ENCODE measurements at regions not wholly inside any gene's neighbourhood (a gene's known extent, or its start where the extent isn't known, plus 50 kb on each side); places are given as distances from the start of the nearest gene placed in this dataset.

- Histone ChIP-seq H3K79me2 (ENCODE audit: control insufficient read depth, insufficient read depth, low read length) (no peaks in the 10 kb centered on the region), H3K9me3 (replicated peaks; ENCODE audit: control insufficient read depth, insufficient read depth, low read length) (no peaks in the 10 kb centered on the region), H2AFZ (ENCODE audit: control insufficient read depth, low read depth, low read length) (no peak overlapping the region), H3K27me3 (replicated peaks in 1 of 2; ENCODE audit: control insufficient read depth in 2 of 2, insufficient read depth in 2 of 2, low read length in 1 of 2) (no peaks in the 10 kb centered on the region), H3K4me2 (ENCODE audit: control insufficient read depth, insufficient read depth) (peak overlapping the region; percentile 34), H4K20me1 (ENCODE audit: control insufficient read depth, insufficient read depth) (no peaks in the 10 kb centered on the region), H3K27ac (ENCODE audit: control insufficient read depth, insufficient read depth) (no peak overlapping the region), H3K4me1 (ENCODE audit: control insufficient read depth, insufficient read depth, low read length) (peaks cover 46% of the 10 kb centered on the region), H3K36me3 (ENCODE audit: control insufficient read depth in 2 of 2, insufficient read depth in 2 of 2, low read length in 1 of 2) (no peaks in the 10 kb centered on the region), H3K4me3 (no peak overlapping the region), H3K9ac (ENCODE audit: control insufficient read depth, insufficient read depth, low read length) (no peak overlapping the region)
- no TSS peak for BruUV-seq (replicated peaks)
- DNase-seq (ENCODE audit: low read depth, low spot score) (peak; percentile 59), ATAC-seq (peak; percentile 89), FAIRE-seq (no peak)
- CTCF ChIA-PET = interaction anchor here (0.6 to 1.7 kb wide), 5 partner anchors 9 to 184 kb away, joined by 3 to 6 read pairs (median 3); no protein-coding TSS in a partner anchor
- SMC1A ChIA-PET (ENCODE audit: uncharacterized antibody, unreplicated experiment) = interaction anchor here (0.9 to 7.4 kb wide), 16 partner anchors 9 to 215 kb away, joined by 3 to 93 read pairs (median 4); partner anchors contain the start of gene KLF7
- in situ Hi-C loops (cut with MboI) = no loop called here
- RAD21 ChIA-PET (ENCODE audit: unreplicated experiment) = interaction anchor here (0.9 to 7.1 kb wide), 7 partner anchors 10 to 240 kb away, joined by 3 to 56 read pairs (median 12); no protein-coding TSS in a partner anchor
- POLR2A ChIA-PET = interaction anchor here (0.6 to 2.7 kb wide), 10 partner anchors 11 to 181 kb away, joined by 3 to 8 read pairs (median 4); partner anchors contain the start of gene KLF7
- intact Hi-C loops (cut with micrococcal nuclease; ENCODE audit: unreplicated experiment) = loop anchor here (5.0 kb wide), 1 partner anchor 121 kb away; the partner anchor contains the start of gene KLF7
- WGBS (ENCODE audit: insufficient coverage, insufficient replicate concordance, low lambda C conversion rate, missing lambda C conversion rate) = 15% methylated on average over 4 of the region's 4 CpGs
- TF ChIP-seq JUNB (IDR thresholded peaks at IDR 0.05) (peak; percentile 86), HCFC1 (IDR thresholded peaks at IDR 0.05; ENCODE audit: low read length) (no peak), NKRF (conservative IDR thresholded peaks at IDR 0.05) (no peak), PML (IDR thresholded peaks at IDR 0.05; ENCODE audit: low read length) (no peak), YBX1 (IDR thresholded peaks at IDR 0.05) (no peak), BMI1 (IDR thresholded peaks at IDR 0.05; ENCODE audit: borderline replicate concordance) (no peak), TAF1 (IDR thresholded peaks at IDR 0.05; ENCODE audit: borderline replicate concordance, low read depth, low read length) (no peak), TARDBP (IDR thresholded peaks at IDR 0.05; ENCODE audit: borderline replicate concordance) (no peak), FOXK2 (IDR thresholded peaks at IDR 0.05) (no peak), PKNOX1 (IDR thresholded peaks at IDR 0.05) (no peak), ZBED1 (IDR thresholded peaks at IDR 0.05; ENCODE audit: borderline replicate concordance) (peak; percentile 79; the same call in 1 of the 2 replicates), ESRRA (IDR thresholded peaks at IDR 0.05; ENCODE audit: low read length) (no peak), RELB (IDR thresholded peaks at IDR 0.05; ENCODE audit: low read depth) (peak; percentile 87), GATAD2B (conservative IDR thresholded peaks at IDR 0.05; ENCODE audit: low read depth) (no peak)
- TF ChIP-seq, protein P1, sequence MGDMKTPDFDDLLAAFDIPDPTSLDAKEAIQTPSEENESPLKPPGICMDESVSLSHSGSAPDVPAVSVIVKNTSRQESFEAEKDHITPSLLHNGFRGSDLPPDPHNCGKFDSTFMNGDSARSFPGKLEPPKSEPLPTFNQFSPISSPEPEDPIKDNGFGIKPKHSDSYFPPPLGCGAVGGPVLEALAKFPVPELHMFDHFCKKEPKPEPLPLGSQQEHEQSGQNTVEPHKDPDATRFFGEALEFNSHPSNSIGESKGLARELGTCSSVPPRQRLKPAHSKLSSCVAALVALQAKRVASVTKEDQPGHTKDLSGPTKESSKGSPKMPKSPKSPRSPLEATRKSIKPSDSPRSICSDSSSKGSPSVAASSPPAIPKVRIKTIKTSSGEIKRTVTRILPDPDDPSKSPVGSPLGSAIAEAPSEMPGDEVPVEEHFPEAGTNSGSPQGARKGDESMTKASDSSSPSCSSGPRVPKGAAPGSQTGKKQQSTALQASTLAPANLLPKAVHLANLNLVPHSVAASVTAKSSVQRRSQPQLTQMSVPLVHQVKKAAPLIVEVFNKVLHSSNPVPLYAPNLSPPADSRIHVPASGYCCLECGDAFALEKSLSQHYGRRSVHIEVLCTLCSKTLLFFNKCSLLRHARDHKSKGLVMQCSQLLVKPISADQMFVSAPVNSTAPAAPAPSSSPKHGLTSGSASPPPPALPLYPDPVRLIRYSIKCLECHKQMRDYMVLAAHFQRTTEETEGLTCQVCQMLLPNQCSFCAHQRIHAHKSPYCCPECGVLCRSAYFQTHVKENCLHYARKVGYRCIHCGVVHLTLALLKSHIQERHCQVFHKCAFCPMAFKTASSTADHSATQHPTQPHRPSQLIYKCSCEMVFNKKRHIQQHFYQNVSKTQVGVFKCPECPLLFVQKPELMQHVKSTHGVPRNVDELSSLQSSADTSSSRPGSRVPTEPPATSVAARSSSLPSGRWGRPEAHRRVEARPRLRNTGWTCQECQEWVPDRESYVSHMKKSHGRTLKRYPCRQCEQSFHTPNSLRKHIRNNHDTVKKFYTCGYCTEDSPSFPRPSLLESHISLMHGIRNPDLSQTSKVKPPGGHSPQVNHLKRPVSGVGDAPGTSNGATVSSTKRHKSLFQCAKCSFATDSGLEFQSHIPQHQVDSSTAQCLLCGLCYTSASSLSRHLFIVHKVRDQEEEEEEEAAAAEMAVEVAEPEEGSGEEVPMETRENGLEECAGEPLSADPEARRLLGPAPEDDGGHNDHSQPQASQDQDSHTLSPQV (IDR thresholded peaks at IDR 0.05) = no peak
These were observed 122.9 kb upstream of the KLF7 start for GRCh38 chr2:207288628-207289027.

Measured in GM12878 (cell line).